ENCODE measurements at regions not wholly inside any gene's neighbourhood (a gene's known extent, or its start where the extent isn't known, plus 50 kb on each side); places are given as distances from the start of the nearest gene placed in this dataset.

GRCh38 chr6:92026878-92027277 is 1392.5 kb downstream of the EPHA7 start:
- TF ChIP-seq CTCF (IDR thresholded peaks at IDR 0.05) (no peak), POLR2A (IDR thresholded peaks at IDR 0.05) (no peak)
